IMR-90 (cell line): ENCODE measurements at regions not wholly inside any gene's neighbourhood (a gene's known extent, or its start where the extent isn't known, plus 50 kb on each side); places are given as distances from the start of the nearest gene placed in this dataset.

Source experiments
- ATAC-seq: fragments of 200-7000 bp; cut with Tn5 transposase; 2 replicates; pipeline ENCODE4 v1.9.1; 2020; ENCODE audit warnings: low read depth, mild to moderate bottlenecking, moderate library complexity
- BruUV-seq: library from RNA; stranded (reverse); fragments of 400-500 nt; replicated peaks from 2 replicates; lab custom pipeline; 2021; lab: Mats Ljungman, UMichigan
- CTCF ChIA-PET: fragments of 300-600 bp; formaldehyde crosslinking; extraction: SDS; loops from one replicate; lab custom pipeline; 2021; ENCODE audit warnings: antibody characterized with exemption; lab: Yijun Ruan, JAX
- POLR2A ChIA-PET: fragments of 300-600 bp; sonication (Branson Sonifier 250); formaldehyde crosslinking; loops from one replicate; lab custom pipeline; 2022; ENCODE audit warnings: antibody characterized with exemption; ENCODE audit not compliant: unreplicated experiment; lab: Charles Lee
- DNase-seq: peaks from one replicate; pipeline ENCODE4 v3.0.0; 2013
- H2AFZ ChIP-seq: replicated peaks from 2 replicates; pipeline ENCODE3; 2013; ENCODE audit warnings: low read length, mild to moderate bottlenecking; ENCODE audit not compliant: poor library complexity
- H2AK5ac ChIP-seq: 2 replicates; pipeline ENCODE4 v1.6.1; 2013; ENCODE audit warnings: low read depth, low read length, inconsistent platforms
- H2AK9ac ChIP-seq: replicated peaks from 2 replicates; pipeline ENCODE3; 2013; ENCODE audit warnings: mild to moderate bottlenecking, low read depth, low read length, moderate library complexity; ENCODE audit not compliant: poor library complexity
- H2BK120ac ChIP-seq: 2 replicates; pipeline ENCODE4 v1.6.1; 2013; ENCODE audit warnings: low read depth, low read length, inconsistent platforms
- H2BK15ac ChIP-seq: 3 replicates; pipeline ENCODE4 v1.6.1; 2013; ENCODE audit warnings: low read depth, low read length, inconsistent platforms
- H2BK20ac ChIP-seq: 2 replicates; pipeline ENCODE4 v1.6.1; 2013; ENCODE audit warnings: low read depth, mild to moderate bottlenecking, inconsistent platforms, low read length, moderate library complexity
- H2BK5ac ChIP-seq: 2 replicates; pipeline ENCODE4 v1.6.1; 2013; ENCODE audit warnings: mild to moderate bottlenecking, low read depth, low read length, inconsistent platforms; ENCODE audit not compliant: poor library complexity, severe bottlenecking
- H3K14ac ChIP-seq: replicated peaks from 2 replicates; pipeline ENCODE4 v1.6.1; 2013; ENCODE audit warnings: low read depth, low read length, inconsistent platforms
- H3K18ac ChIP-seq: 2 replicates; pipeline ENCODE4 v1.6.1; 2013; ENCODE audit warnings: low read depth, low read length, control low read depth
- H3K23ac ChIP-seq: 2 replicates; pipeline ENCODE4 v1.6.1; 2013; ENCODE audit warnings: low read depth, low read length, inconsistent platforms
- H3K27ac ChIP-seq: 2 replicates; pipeline ENCODE4 v1.5.1; 2013; ENCODE audit warnings: mild to moderate bottlenecking, control low read depth, low read length; ENCODE audit not compliant: insufficient read depth
- H3K27me3 ChIP-seq: 2 replicates; pipeline ENCODE4 v1.6.1; 2013; ENCODE audit warnings: low read length; ENCODE audit not compliant: control insufficient read depth, insufficient read depth
- H3K36me3 ChIP-seq: 2 replicates; pipeline ENCODE4 v1.6.1; 2013; ENCODE audit warnings: low read length, mixed read lengths; ENCODE audit not compliant: control insufficient read depth, insufficient read depth
- H3K4ac ChIP-seq: 2 replicates; pipeline ENCODE4 v1.6.1; 2013; ENCODE audit warnings: low read depth, low read length, inconsistent platforms
- H3K4me1 ChIP-seq: 2 replicates; pipeline ENCODE4 v1.6.1; 2013; ENCODE audit warnings: low read length, mixed read lengths; ENCODE audit not compliant: control insufficient read depth, insufficient read depth
- H3K4me2 ChIP-seq: 2 replicates; pipeline ENCODE4 v1.6.1; 2013; ENCODE audit warnings: low read depth, mild to moderate bottlenecking, control low read depth, low read length, moderate library complexity
- H3K4me3 ChIP-seq: 2 replicates; pipeline ENCODE4 v1.5.1; 2013; ENCODE audit warnings: low read depth, mild to moderate bottlenecking, control low read depth, low read length, moderate library complexity; ENCODE audit not compliant: insufficient read depth
- H3K56ac ChIP-seq: 2 replicates; pipeline ENCODE4 v1.6.1; 2013; ENCODE audit warnings: low read length, inconsistent platforms; ENCODE audit not compliant: insufficient read depth; ENCODE audit errors: extremely low read depth
- H3K79me1 ChIP-seq, 2 experiments: 2 replicates each; pipeline ENCODE4 v1.6.1; 2013; ENCODE audit warnings: low read length in 2 of 2, inconsistent platforms in 1 of 2, low read depth in 1 of 2
- H3K9ac ChIP-seq: 2 replicates; pipeline ENCODE4 v1.6.1; 2013; ENCODE audit warnings: low read depth, low read length, control low read depth
- H3K9me1 ChIP-seq: 2 replicates; pipeline ENCODE4 v1.6.1; 2013; ENCODE audit warnings: low read length, inconsistent platforms; ENCODE audit not compliant: insufficient read depth
- H3K9me3 ChIP-seq: 2 replicates; pipeline ENCODE4 v1.6.1; 2013; ENCODE audit warnings: low read length; ENCODE audit not compliant: control insufficient read depth, insufficient read depth
- H4K20me1 ChIP-seq: 2 replicates; pipeline ENCODE4 v1.6.1; 2013; ENCODE audit warnings: low read length, inconsistent platforms; ENCODE audit not compliant: insufficient read depth
- H4K5ac ChIP-seq: 2 replicates; pipeline ENCODE4 v1.6.1; 2013; ENCODE audit warnings: mild to moderate bottlenecking, low read depth, low read length, control low read depth
- H4K8ac ChIP-seq, 2 experiments: 2 replicates each; pipeline ENCODE4 v1.6.1; 2013; ENCODE audit warnings: low read depth in 2 of 2, low read length in 2 of 2, control low read depth in 1 of 2, inconsistent platforms in 1 of 2
- H4K91ac ChIP-seq: 2 replicates; pipeline ENCODE4 v1.6.1; 2013; ENCODE audit warnings: low read depth, low read length, inconsistent platforms; ENCODE audit not compliant: insufficient read depth
- BHLHE40 ChIP-seq: fragments of 150-350 bp; IDR thresholded peaks from 2 replicates; pipeline ENCODE4 v1.6.1; 2016; ENCODE audit warnings: mild to moderate bottlenecking, low read depth, low read length
- CEBPB ChIP-seq: IDR thresholded peaks from 2 replicates; pipeline ENCODE4 v1.6.1; 2012; ENCODE audit warnings: low read depth, low read length, improper control_type of control experiment
- NFE2L2 ChIP-seq: fragments of 150-350 bp; IDR thresholded peaks from 2 replicates; pipeline ENCODE4 v1.6.1; 2016; ENCODE audit warnings: low read depth, mild to moderate bottlenecking, low read length
- RAD21 ChIP-seq: IDR thresholded peaks from 2 replicates; pipeline ENCODE4 v1.6.1; 2012; ENCODE audit warnings: low read length, improper control_type of control experiment
- WGBS, 2 experiments: methylation state at CpG; one replicate each; pipeline versions ENCODE4 v1.1.5 to v1.1.7; 2013; ENCODE audit warnings: missing lambda C conversion rate in 2 of 2; ENCODE audit not compliant: insufficient read length in 1 of 2; ENCODE audit errors: extremely low coverage in 2 of 2; 5-methylcytosine and 5-hydroxymethylcytosine counted together
- dilution Hi-C: fragments of 300-500 bp; cut with HindIII; formaldehyde crosslinking; loops from one replicate; pipeline ENCODE4 v1.14.3; 2018; ENCODE audit warnings: low sequenced_read_pairs; ENCODE audit not compliant: unreplicated experiment
- in situ Hi-C: fragments of 300-500 bp; cut with MboI; formaldehyde crosslinking; loops from 3 replicates; pipeline ENCODE4 v1.14.3; 2019; ENCODE audit warnings: low sequenced_read_pairs, inconsistent platforms, mixed read lengths
- intact Hi-C: fragments of 100-400 bp; cut with micrococcal nuclease; formaldehyde crosslinking; loops from 2 replicates; pipeline ENCODE4 v1.10.0; 2022

DNA sequence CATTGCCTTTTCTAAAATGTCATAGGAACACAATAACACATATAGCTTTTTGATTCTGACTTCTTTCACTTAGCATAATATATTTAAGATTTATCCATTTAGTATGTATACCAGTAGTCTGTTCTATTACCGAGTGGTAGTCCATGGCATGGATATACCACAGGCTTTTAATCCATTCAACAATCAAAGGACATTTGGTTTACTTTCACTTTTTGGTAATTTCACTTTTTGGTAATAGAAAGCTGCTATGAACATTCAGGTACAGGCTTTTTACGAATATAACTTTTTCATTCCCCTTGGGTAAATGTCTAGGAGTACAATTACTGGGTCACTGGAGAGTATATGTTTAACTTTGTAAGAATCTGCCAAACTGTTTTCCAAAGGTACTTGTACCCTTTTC is 100.7 kb upstream of the PRICKLE1 start:
- H3K4me1 ChIP-seq: peaks cover 3% of the 10 kb centered on the region; the same call in 1 of the 2 replicates
- no peak overlapping the region for H2AFZ ChIP-seq
- no peak overlapping the region for H4K5ac ChIP-seq
- no peak for ATAC-seq
- no TSS peak for BruUV-seq
- no peak overlapping the region for H3K9ac ChIP-seq
- no peaks in the 10 kb centered on the region for H3K9me1 ChIP-seq
- H2BK15ac ChIP-seq: no peak overlapping the region
- intact Hi-C loops (no loop called here), in situ Hi-C loops (no loop called here), dilution Hi-C loops (no loop called here)
- H4K91ac ChIP-seq: no peak overlapping the region
- no peak overlapping the region for H3K18ac ChIP-seq
- H3K23ac ChIP-seq: no peak overlapping the region
- no peak overlapping the region for H2BK5ac ChIP-seq
- no peaks in the 10 kb centered on the region for H3K79me1 ChIP-seq
- ChIA-PET POLR2A (no interaction called here), CTCF (no interaction called here)
- H3K56ac ChIP-seq: no peak overlapping the region
- no peaks in the 10 kb centered on the region for H3K9me3 ChIP-seq
- H2BK20ac ChIP-seq: no peak overlapping the region
- H2AK5ac ChIP-seq: no peak overlapping the region
- WGBS, 2 experiments: no CpG with 5 or more reads among the region's 2 CpGs
- no peak overlapping the region for H2BK120ac ChIP-seq
- no peak overlapping the region for H3K4me2 ChIP-seq
- H4K8ac ChIP-seq: no peak overlapping the region
- H3K4ac ChIP-seq: no peak overlapping the region
- no peak overlapping the region for H2AK9ac ChIP-seq
- no peak overlapping the region for H3K4me3 ChIP-seq
- no peaks in the 10 kb centered on the region for H4K20me1 ChIP-seq
- H3K27ac ChIP-seq: no peak overlapping the region
- no peak for TF ChIP-seq NFE2L2
- TF ChIP-seq RAD21: no peak
- TF ChIP-seq CEBPB: no peak
- no peak for TF ChIP-seq BHLHE40
- H3K27me3 ChIP-seq: no peaks in the 10 kb centered on the region
- DNase-seq: no peak
- no peaks in the 10 kb centered on the region for H3K36me3 ChIP-seq
- H3K14ac ChIP-seq: no peak overlapping the region
